Stimulated activated CD4-positive, alpha-beta T cell treated with anti-CD3 and anti-CD28 coated beads, Interleukin-15, amount 100 ng/mL, for 48 hours (primary cell): ENCODE measurements at regions not wholly inside any gene's neighbourhood (a gene's known extent, or its start where the extent isn't known, plus 50 kb on each side); places are given as distances from the start of the nearest gene placed in this dataset.

ENCODE experiments used
- DNase-seq, 2 donors: peaks; one replicate each; pipeline ENCODE4 v3.0.0-alpha.2; 2020; ENCODE audit warnings: low read depth in 2 of 2

GRCh38 chr22:27682437-27682836, 119.1 kb downstream of the MN1 start:
- no peak for DNase-seq

- DNase-seq = no peak
Observed at GRCh38 chr22:27684901-27685300, 116.7 kb downstream of the MN1 start.

GRCh38 chr22:27685515-27685914, 116.0 kb downstream of the MN1 start:
- no peak for DNase-seq

GRCh38 chr22:27685970-27686369, 115.6 kb downstream of the MN1 start:
- DNase-seq = no peak

- DNase-seq = no peak
Observed at GRCh38 chr22:27686534-27686933, 115.0 kb downstream of the MN1 start.

- no peak for DNase-seq
Observed at GRCh38 chr22:27687984-27688545, 113.5 kb downstream of the MN1 start.

GRCh38 chr22:27689664-27690063, 111.9 kb downstream of the MN1 start:
- DNase-seq = no peak

GRCh38 chr22:27690599-27690998, 111.0 kb downstream of the MN1 start:
- no peak for DNase-seq

- DNase-seq = no peak
Observed at GRCh38 chr22:27692243-27692642, 109.3 kb downstream of the MN1 start.

- DNase-seq = no peak
Observed at GRCh38 chr22:27695925-27696324, 105.6 kb downstream of the MN1 start.

GRCh38 chr22:27697888-27698287, 103.7 kb downstream of the MN1 start:
- DNase-seq = no peak
